ENCODE measurements at regions not wholly inside any gene's neighbourhood (a gene's known extent, or its start where the extent isn't known, plus 50 kb on each side); places are given as distances from the start of the nearest gene placed in this dataset.

- TF ChIP-seq, protein P1, sequence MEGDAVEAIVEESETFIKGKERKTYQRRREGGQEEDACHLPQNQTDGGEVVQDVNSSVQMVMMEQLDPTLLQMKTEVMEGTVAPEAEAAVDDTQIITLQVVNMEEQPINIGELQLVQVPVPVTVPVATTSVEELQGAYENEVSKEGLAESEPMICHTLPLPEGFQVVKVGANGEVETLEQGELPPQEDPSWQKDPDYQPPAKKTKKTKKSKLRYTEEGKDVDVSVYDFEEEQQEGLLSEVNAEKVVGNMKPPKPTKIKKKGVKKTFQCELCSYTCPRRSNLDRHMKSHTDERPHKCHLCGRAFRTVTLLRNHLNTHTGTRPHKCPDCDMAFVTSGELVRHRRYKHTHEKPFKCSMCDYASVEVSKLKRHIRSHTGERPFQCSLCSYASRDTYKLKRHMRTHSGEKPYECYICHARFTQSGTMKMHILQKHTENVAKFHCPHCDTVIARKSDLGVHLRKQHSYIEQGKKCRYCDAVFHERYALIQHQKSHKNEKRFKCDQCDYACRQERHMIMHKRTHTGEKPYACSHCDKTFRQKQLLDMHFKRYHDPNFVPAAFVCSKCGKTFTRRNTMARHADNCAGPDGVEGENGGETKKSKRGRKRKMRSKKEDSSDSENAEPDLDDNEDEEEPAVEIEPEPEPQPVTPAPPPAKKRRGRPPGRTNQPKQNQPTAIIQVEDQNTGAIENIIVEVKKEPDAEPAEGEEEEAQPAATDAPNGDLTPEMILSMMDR (IDR thresholded peaks at IDR 0.05 in 4 of 5, conservative IDR thresholded peaks at IDR 0.05 in 1 of 5), result no peak
- TF ChIP-seq POLR2A (IDR thresholded peaks at IDR 0.05), result no peak
- DNase-seq, result no peak
- no peaks in the 10 kb centered on the region for H3K27me3 ChIP-seq
- no peaks in the 10 kb centered on the region for H3K9me3 ChIP-seq
- H3K4me1 ChIP-seq, result no peaks in the 10 kb centered on the region
- in situ Hi-C loops (cut with MboI; ENCODE audit: low sequenced_read_pairs in 4 of 4), result no loop called here
- intact Hi-C loops (cut with DNase I; ENCODE audit: low total_unique reads), result no loop called here
- no peak overlapping the region for H3K27ac ChIP-seq
- no peak for ATAC-seq
- no peak overlapping the region for H3K4me3 ChIP-seq
- H3K36me3 ChIP-seq, result no peaks in the 10 kb centered on the region
These were observed 581.6 kb upstream of the SGCG start for GRCh38 chr13:22599156-22599555.

- intact Hi-C loops (cut with DNase I; ENCODE audit: low total_unique reads) (no loop called here), in situ Hi-C loops (cut with MboI; ENCODE audit: low sequenced_read_pairs in 4 of 4) (no loop called here)
- Histone ChIP-seq H3K36me3 (no peaks in the 10 kb centered on the region), H3K27me3 (no peaks in the 10 kb centered on the region), H3K9me3 (peaks cover 0 to 2% (median 0%) of the 10 kb centered on the region in 3 donors), H3K4me1 (no peaks in the 10 kb centered on the region), H3K27ac (no peak overlapping the region), H3K4me3 (no peak overlapping the region)
- TF ChIP-seq, protein P1 (IDR thresholded peaks at IDR 0.05 in 4 of 5, conservative IDR thresholded peaks at IDR 0.05 in 1 of 5), result no peak
- no peak for TF ChIP-seq POLR2A (IDR thresholded peaks at IDR 0.05)
- ATAC-seq (no peak), DNase-seq (no peak)
These were observed 562.8 kb upstream of the SGCG start for GRCh38 chr13:22618002-22618401.

- no peak for ATAC-seq
- TF ChIP-seq, protein P1 (IDR thresholded peaks at IDR 0.05 in 4 of 5, conservative IDR thresholded peaks at IDR 0.05 in 1 of 5), result no peak
- TF ChIP-seq POLR2A (IDR thresholded peaks at IDR 0.05), result no peak
- Histone ChIP-seq H3K27ac (no peak overlapping the region), H3K36me3 (no peaks in the 10 kb centered on the region), H3K27me3 (no peaks in the 10 kb centered on the region), H3K4me3 (no peak overlapping the region), H3K4me1 (no peaks in the 10 kb centered on the region), H3K9me3 (no peaks in the 10 kb centered on the region)
- intact Hi-C loops (cut with DNase I; ENCODE audit: low total_unique reads), result no loop called here
- DNase-seq, result no peak
- in situ Hi-C loops (cut with MboI; ENCODE audit: low sequenced_read_pairs in 4 of 4), result no loop called here
These were observed 555.1 kb upstream of the SGCG start for GRCh38 chr13:22625691-22626090.

DNA sequence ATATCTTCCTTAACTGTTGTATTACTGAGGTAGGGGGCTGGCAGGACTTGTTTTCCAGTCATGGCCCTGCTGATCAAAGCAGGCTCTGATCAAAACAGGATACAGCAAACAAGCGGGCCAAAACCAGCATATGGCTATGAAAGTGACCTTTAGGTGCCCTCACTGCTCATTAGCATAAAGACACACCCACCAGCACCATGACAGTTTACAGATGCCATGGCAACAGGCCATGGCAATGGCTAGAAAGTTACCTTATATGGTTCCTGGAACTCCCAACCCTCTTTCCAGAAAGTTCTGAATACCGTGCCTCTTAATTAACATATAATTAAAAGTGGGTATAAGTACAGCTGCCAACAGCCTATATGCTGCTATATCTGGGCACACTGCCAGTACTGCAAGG lies 551.4 kb upstream of the SGCG start:
- DNase-seq, result no peak
- H3K4me3 ChIP-seq, result no peak overlapping the region
- H3K36me3 ChIP-seq, result no peaks in the 10 kb centered on the region
- H3K4me1 ChIP-seq, result no peaks in the 10 kb centered on the region
- no peak for ATAC-seq
- intact Hi-C loops (cut with DNase I; ENCODE audit: low total_unique reads) (no loop called here), in situ Hi-C loops (cut with MboI; ENCODE audit: low sequenced_read_pairs in 4 of 4) (no loop called here)
- no peak overlapping the region for H3K27ac ChIP-seq
- H3K9me3 ChIP-seq, result no peaks in the 10 kb centered on the region
- TF ChIP-seq, protein P1 (IDR thresholded peaks at IDR 0.05 in 4 of 5, conservative IDR thresholded peaks at IDR 0.05 in 1 of 5), result no peak
- no peak for TF ChIP-seq POLR2A (IDR thresholded peaks at IDR 0.05)
- H3K27me3 ChIP-seq, result no peaks in the 10 kb centered on the region

DNA sequence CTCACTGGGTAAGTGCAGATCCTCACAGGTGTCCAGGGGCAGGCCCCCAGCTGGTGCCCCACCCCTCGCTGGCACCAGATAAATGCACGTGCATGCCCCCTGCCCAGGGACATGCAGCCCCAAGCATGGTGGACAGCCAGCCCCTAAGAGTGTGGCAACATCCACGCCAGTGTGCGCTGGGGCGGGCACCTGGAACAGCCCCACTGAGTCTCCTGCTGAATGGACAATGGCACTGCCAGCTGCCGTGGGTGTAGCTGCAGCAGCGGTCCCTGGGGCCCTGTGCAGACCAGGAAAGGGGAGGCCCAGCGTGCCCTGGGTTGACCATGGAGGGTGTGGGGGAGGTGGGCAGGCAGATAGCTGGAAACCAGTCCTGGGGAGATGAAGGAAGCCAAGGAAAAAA lies 538.7 kb upstream of the SGCG start:
- Histone ChIP-seq H3K4me1 (no peaks in the 10 kb centered on the region), H3K27ac (no peak overlapping the region), H3K36me3 (no peaks in the 10 kb centered on the region), H3K27me3 (no peaks in the 10 kb centered on the region), H3K9me3 (no peaks in the 10 kb centered on the region), H3K4me3 (no peak overlapping the region)
- no peak for ATAC-seq
- intact Hi-C loops (cut with DNase I; ENCODE audit: low total_unique reads) (no loop called here), in situ Hi-C loops (cut with MboI; ENCODE audit: low sequenced_read_pairs in 4 of 4) (no loop called here)
- no peak for DNase-seq
- TF ChIP-seq POLR2A (IDR thresholded peaks at IDR 0.05), result no peak
- TF ChIP-seq, protein P1 (IDR thresholded peaks at IDR 0.05 in 4 of 5, conservative IDR thresholded peaks at IDR 0.05 in 1 of 5), result no peak

All from gastrocnemius medialis (tissue), 4 donors.